ENCODE measurements at regions not wholly inside any gene's neighbourhood (a gene's known extent, or its start where the extent isn't known, plus 50 kb on each side); places are given as distances from the start of the nearest gene placed in this dataset.
"Not testable (repeated sequence)": the region's sequence is repeated elsewhere in the genome, so short reads cannot be mapped to it uniquely, and the experiment has no call there.

DNA sequence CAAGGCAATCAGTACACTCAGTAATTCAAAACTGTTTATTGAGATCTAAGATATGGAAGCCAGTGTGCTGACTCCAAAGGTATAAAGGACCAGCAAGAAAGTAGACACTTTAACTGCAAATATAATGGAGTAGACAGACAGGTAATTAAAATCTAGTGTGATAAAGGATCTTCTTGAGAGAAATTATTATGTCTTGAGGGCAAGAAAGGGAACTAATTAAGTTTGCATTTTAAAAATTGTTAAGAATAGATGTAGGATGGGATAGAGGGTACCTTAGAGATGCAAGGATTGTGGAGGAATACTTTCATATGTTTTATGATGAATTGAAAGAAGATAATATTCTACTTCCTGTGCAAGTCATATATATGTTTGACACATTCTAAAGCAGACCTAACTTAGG is 825.3 kb downstream of the LTN1 start:
- POLR2A ChIA-PET = no interaction called here
- DNase-seq (ENCODE audit: low read depth, low spot score) = no peak
- H3K4me3 ChIP-seq (ENCODE audit: low read depth, low read length) = no peak overlapping the region
- TF ChIP-seq, protein P1, sequence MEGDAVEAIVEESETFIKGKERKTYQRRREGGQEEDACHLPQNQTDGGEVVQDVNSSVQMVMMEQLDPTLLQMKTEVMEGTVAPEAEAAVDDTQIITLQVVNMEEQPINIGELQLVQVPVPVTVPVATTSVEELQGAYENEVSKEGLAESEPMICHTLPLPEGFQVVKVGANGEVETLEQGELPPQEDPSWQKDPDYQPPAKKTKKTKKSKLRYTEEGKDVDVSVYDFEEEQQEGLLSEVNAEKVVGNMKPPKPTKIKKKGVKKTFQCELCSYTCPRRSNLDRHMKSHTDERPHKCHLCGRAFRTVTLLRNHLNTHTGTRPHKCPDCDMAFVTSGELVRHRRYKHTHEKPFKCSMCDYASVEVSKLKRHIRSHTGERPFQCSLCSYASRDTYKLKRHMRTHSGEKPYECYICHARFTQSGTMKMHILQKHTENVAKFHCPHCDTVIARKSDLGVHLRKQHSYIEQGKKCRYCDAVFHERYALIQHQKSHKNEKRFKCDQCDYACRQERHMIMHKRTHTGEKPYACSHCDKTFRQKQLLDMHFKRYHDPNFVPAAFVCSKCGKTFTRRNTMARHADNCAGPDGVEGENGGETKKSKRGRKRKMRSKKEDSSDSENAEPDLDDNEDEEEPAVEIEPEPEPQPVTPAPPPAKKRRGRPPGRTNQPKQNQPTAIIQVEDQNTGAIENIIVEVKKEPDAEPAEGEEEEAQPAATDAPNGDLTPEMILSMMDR (IDR thresholded peaks at IDR 0.05; ENCODE audit: insufficient read depth, low read length, missing control alignments) = no peak
- CTCF ChIA-PET = no interaction called here

DNA sequence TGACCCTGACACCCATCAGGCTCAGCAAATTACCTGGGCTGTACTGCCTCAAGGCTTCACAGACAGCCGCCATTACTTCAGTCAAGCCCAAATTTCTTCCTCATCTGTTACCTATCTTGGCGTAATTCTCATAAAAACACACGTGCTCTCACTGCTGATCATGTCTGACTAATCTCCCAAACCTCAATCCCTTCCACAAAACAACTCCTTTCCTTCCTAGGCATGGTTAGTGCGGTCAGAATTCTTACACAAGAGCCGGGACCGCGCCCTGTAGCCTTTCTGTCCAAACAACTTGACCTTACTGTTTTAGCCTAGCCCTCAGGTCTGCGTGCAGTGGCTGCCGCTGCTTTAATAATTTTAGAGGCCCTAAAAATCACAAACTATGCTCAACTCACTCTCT is 828.2 kb downstream of the LTN1 start:
- CTCF ChIA-PET; DNase-seq (ENCODE audit: low read depth, low spot score); H3K4me3 ChIP-seq (ENCODE audit: low read depth, low read length); POLR2A ChIA-PET: not testable (repeated sequence)

DNA sequence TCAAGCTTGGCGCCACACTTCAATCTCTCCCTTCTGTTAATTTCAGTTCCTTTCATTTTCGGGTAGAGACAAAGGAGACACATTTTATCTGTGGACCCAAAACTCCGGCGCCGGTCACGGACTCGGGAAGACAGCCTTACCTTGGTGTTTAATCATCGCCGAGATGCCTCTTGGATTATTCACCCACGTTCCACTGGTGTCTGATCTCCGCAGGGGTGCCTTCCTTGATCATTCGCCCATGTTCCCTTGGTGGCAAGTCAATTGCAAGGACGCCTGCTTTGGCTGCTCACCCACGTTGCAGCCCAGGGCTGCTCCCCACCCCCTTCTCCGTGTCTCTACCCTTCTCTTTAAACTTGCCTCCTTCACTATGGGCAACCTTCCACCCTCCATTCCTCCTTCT is 830.6 kb downstream of the LTN1 start:
- DNase-seq (ENCODE audit: low read depth, low spot score); POLR2A ChIA-PET; H3K4me3 ChIP-seq (ENCODE audit: low read depth, low read length); CTCF ChIA-PET: not testable (repeated sequence)

DNA sequence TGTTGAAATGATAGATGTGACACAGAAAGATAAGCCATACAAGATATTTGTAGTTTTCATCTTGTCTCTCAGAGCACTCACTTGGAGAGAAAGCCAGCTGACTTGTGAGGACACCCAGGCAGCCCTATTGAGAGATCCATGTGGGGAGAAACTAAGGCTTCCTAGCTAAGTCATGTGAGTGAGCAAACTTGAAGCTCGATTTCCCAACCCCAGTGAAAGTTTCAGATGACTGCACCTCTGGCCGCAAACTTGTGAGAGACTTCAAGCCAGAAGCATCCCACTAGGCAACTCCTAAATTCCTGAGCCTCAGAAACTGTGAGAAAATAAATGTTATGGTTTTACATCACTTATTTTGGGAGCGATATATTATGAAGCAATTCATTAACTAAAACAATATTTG is 832.3 kb downstream of the LTN1 start:
- TF ChIP-seq, protein P1 (IDR thresholded peaks at IDR 0.05; ENCODE audit: insufficient read depth, low read length, missing control alignments) = no peak
- POLR2A ChIA-PET = no interaction called here

DNA sequence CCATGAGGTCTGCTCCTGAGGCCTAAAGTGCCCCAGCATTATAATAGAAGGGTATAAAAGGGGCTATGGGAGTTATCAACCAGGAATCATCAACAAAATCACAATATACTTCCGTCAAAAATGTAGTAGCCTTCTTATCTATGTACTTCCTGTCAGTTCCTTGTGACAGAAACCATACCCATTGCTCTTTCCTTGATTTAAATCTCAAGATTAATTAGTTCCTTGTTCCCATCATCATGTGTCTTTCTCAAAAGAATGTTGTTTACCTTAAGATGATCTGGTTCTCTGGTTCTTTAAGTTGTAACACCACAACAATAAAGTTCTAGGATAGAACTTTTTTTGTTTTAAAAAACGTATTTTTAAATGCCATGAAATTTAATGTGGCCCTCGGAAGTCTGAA is 833.3 kb downstream of the LTN1 start:
- CTCF ChIA-PET = no interaction called here
- H3K4me3 ChIP-seq (ENCODE audit: low read depth, low read length) = no peak overlapping the region
- DNase-seq (ENCODE audit: low read depth, low spot score) = no peak
- TF ChIP-seq, protein P1 (IDR thresholded peaks at IDR 0.05; ENCODE audit: insufficient read depth, low read length, missing control alignments) = no peak
- POLR2A ChIA-PET = no interaction called here

More for the DNA sequence above, 832.3 kb downstream of the LTN1 start:
- no peak overlapping the region for H3K4me3 ChIP-seq (ENCODE audit: low read depth, low read length)
- DNase-seq (ENCODE audit: low read depth, low spot score) = no peak
- CTCF ChIA-PET = no interaction called here

DNA sequence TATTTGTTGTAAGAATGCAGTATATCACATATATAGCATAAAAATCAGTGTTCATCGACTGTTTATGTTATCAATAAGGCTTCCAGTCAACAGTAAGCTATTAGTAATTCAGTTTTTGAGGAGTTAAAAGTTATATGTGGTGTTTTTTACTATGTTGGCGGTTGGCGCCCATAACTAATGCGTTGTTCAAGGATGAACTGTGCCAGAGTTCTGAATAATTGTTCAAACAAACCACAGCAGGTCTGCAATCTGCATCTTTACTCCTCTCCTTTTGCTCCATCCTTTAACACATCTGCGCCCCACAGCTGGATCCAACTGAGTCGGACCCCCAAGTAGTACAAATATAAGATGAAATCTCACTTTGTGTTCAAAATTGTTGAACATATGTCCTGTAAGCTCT is 836.1 kb downstream of the LTN1 start:
- H3K4me3 ChIP-seq (ENCODE audit: low read depth, low read length) = no peak overlapping the region
- POLR2A ChIA-PET = no interaction called here
- TF ChIP-seq, protein P1 (IDR thresholded peaks at IDR 0.05; ENCODE audit: insufficient read depth, low read length, missing control alignments) = no peak
- CTCF ChIA-PET = no interaction called here
- no peak for DNase-seq (ENCODE audit: low read depth, low spot score)

DNA sequence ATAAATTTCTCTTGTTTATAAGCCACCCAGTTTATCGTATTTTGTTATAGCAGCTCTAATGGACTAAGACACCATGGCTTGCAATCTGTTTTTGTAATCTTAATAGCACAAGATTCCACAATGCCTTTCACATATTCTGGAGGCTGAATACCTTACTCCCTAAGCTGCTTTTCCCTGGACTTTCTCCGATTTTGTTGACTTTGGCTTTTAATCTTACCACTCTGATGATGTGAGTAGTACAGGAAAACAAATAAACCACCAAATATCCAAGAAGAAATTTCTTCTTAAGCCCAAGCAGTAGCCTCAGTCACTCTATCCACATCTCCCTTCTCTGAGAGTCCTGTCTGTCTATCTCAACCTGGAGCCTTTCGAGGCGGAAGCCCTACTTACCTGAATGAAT is 838.6 kb downstream of the LTN1 start:
- CTCF ChIA-PET = no interaction called here
- TF ChIP-seq, protein P1 (IDR thresholded peaks at IDR 0.05; ENCODE audit: insufficient read depth, low read length, missing control alignments) = no peak
- peak; percentile 26 for DNase-seq (ENCODE audit: low read depth, low spot score)
- no peak overlapping the region for H3K4me3 ChIP-seq (ENCODE audit: low read depth, low read length)
- POLR2A ChIA-PET = no interaction called here

DNA sequence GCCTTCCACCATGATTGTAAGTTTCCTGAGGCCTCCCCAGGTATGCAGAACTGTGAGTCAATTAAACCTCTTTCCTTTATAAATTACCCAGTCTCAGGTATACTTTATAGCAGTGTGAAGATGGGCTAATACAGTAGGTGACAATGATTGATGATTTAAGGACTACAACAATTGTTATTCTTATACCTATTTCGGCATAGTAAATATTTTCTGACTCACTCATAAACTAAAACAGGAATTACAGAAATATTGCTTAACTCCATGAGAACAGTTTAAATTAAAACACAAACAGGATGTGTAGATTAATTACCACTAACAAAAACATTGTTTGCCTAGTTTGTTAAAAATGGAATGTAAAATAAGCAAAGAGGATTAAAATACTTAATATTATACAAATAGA is 839.9 kb downstream of the LTN1 start:
- POLR2A ChIA-PET = no interaction called here
- no peak overlapping the region for H3K4me3 ChIP-seq (ENCODE audit: low read depth, low read length)
- TF ChIP-seq, protein P1 (IDR thresholded peaks at IDR 0.05; ENCODE audit: insufficient read depth, low read length, missing control alignments) = no peak
- DNase-seq (ENCODE audit: low read depth, low spot score) = no peak
- CTCF ChIA-PET = no interaction called here

Measured in AG04449 (cell line).